ENCODE measurements at regions not wholly inside any gene's neighbourhood (a gene's known extent, or its start where the extent isn't known, plus 50 kb on each side); places are given as distances from the start of the nearest gene placed in this dataset.
"Not testable (repeated sequence)": the region's sequence is repeated elsewhere in the genome, so short reads cannot be mapped to it uniquely, and the experiment has no call there.

- Histone ChIP-seq H3K4me1 (ENCODE audit: control insufficient read depth, insufficient read depth, low read length) (peaks cover 17% of the 10 kb centered on the region), H3K9me3 (ENCODE audit: control insufficient read depth in 2 of 2, low read length in 2 of 2) (no peaks in the 10 kb centered on the region), H3K9ac (ENCODE audit: low read length in 2 of 2) (no peak overlapping the region), H3K27ac (ENCODE audit: low read length) (no peak overlapping the region), H3K4me3 (ENCODE audit: low read length in 2 of 2) (peak overlapping the region in 1 of 2 donors; percentile 8), H3K36me3 (ENCODE audit: control insufficient read depth in 2 of 2, insufficient read depth in 2 of 2, low read length in 2 of 2) (no peaks in the 10 kb centered on the region), H3K27me3 (ENCODE audit: control insufficient read depth in 1 of 2, insufficient read depth in 2 of 2, low read length in 2 of 2) (peaks cover 0 to 2% of the 10 kb centered on the region in 2 donors)
Measured at GRCh38 chr16:14014284-14014625, 56.9 kb upstream of the MRTFB start.

GRCh38 chr16:14015033-14015432 lies 56.1 kb upstream of the MRTFB start:
- peaks cover 17% of the 10 kb centered on the region for H3K4me1 ChIP-seq (ENCODE audit: control insufficient read depth, insufficient read depth, low read length)

GRCh38 chr16:14015461-14015860 lies 55.7 kb upstream of the MRTFB start:
- Histone ChIP-seq H3K9me3 (ENCODE audit: control insufficient read depth in 2 of 2, low read length in 2 of 2) (no peaks in the 10 kb centered on the region), H3K36me3 (ENCODE audit: control insufficient read depth in 2 of 2, insufficient read depth in 2 of 2, low read length in 2 of 2) (no peaks in the 10 kb centered on the region), H3K4me3 (ENCODE audit: low read length in 2 of 2) (peak overlapping the region in 1 of 2 donors; percentile 40), H3K4me1 (ENCODE audit: control insufficient read depth, insufficient read depth, low read length) (peaks cover 17% of the 10 kb centered on the region), H3K27me3 (ENCODE audit: control insufficient read depth in 1 of 2, insufficient read depth in 2 of 2, low read length in 2 of 2) (peaks cover 0 to 2% of the 10 kb centered on the region in 2 donors), H3K9ac (ENCODE audit: low read length in 2 of 2) (no peak overlapping the region), H3K27ac (ENCODE audit: low read length) (no peak overlapping the region)

More at GRCh38 chr16:14015033-14015432, 56.1 kb upstream of the MRTFB start:
- no peaks in the 10 kb centered on the region for H3K36me3 ChIP-seq (ENCODE audit: control insufficient read depth in 2 of 2, insufficient read depth in 2 of 2, low read length in 2 of 2)
- H3K27me3 ChIP-seq (ENCODE audit: control insufficient read depth in 1 of 2, insufficient read depth in 2 of 2, low read length in 2 of 2) = peaks cover 0 to 2% of the 10 kb centered on the region in 2 donors
- no peaks in the 10 kb centered on the region for H3K9me3 ChIP-seq (ENCODE audit: control insufficient read depth in 2 of 2, low read length in 2 of 2)
- H3K27ac ChIP-seq (ENCODE audit: low read length) = no peak overlapping the region
- peak overlapping the region in 1 of 2 donors; percentile 40 for H3K4me3 ChIP-seq (ENCODE audit: low read length in 2 of 2)
- no peak overlapping the region for H3K9ac ChIP-seq (ENCODE audit: low read length in 2 of 2)

- H3K9me3 ChIP-seq (ENCODE audit: control insufficient read depth in 2 of 2, low read length in 2 of 2) = no peaks in the 10 kb centered on the region
- no peak overlapping the region for H3K27ac ChIP-seq (ENCODE audit: low read length)
- peaks cover 17% of the 10 kb centered on the region for H3K4me1 ChIP-seq (ENCODE audit: control insufficient read depth, insufficient read depth, low read length)
- H3K9ac ChIP-seq (ENCODE audit: low read length in 2 of 2) = no peak overlapping the region
- H3K36me3 ChIP-seq (ENCODE audit: control insufficient read depth in 2 of 2, insufficient read depth in 2 of 2, low read length in 2 of 2) = no peaks in the 10 kb centered on the region
- peak overlapping the region in 1 of 2 donors; percentile 40 for H3K4me3 ChIP-seq (ENCODE audit: low read length in 2 of 2)
- H3K27me3 ChIP-seq (ENCODE audit: control insufficient read depth in 1 of 2, insufficient read depth in 2 of 2, low read length in 2 of 2) = peaks cover 0 to 2% of the 10 kb centered on the region in 2 donors
Measured at GRCh38 chr16:14015948-14016347, 55.2 kb upstream of the MRTFB start.

- not testable (repeated sequence) for H3K9ac ChIP-seq (ENCODE audit: low read length in 2 of 2); H3K27me3 ChIP-seq (ENCODE audit: control insufficient read depth in 1 of 2, insufficient read depth in 2 of 2, low read length in 2 of 2); H3K9me3 ChIP-seq (ENCODE audit: control insufficient read depth in 2 of 2, low read length in 2 of 2); H3K4me3 ChIP-seq (ENCODE audit: low read length in 2 of 2); H3K36me3 ChIP-seq (ENCODE audit: control insufficient read depth in 2 of 2, insufficient read depth in 2 of 2, low read length in 2 of 2); H3K27ac ChIP-seq (ENCODE audit: low read length)
- peaks cover 17% of the 10 kb centered on the region for H3K4me1 ChIP-seq (ENCODE audit: control insufficient read depth, insufficient read depth, low read length)
Measured at GRCh38 chr16:14016362-14016761, 54.8 kb upstream of the MRTFB start.

GRCh38 chr16:14017886-14018285 lies 53.2 kb upstream of the MRTFB start:
- H3K4me3 ChIP-seq (ENCODE audit: low read length in 2 of 2) = no peak overlapping the region
- no peak overlapping the region for H3K9ac ChIP-seq (ENCODE audit: low read length in 2 of 2)
- H3K4me1 ChIP-seq (ENCODE audit: control insufficient read depth, insufficient read depth, low read length) = peaks cover 16% of the 10 kb centered on the region
- H3K27me3 ChIP-seq (ENCODE audit: control insufficient read depth in 1 of 2, insufficient read depth in 2 of 2, low read length in 2 of 2) = peaks cover 0 to 2% of the 10 kb centered on the region in 2 donors
- H3K27ac ChIP-seq (ENCODE audit: low read length) = no peak overlapping the region
- H3K9me3 ChIP-seq (ENCODE audit: control insufficient read depth in 2 of 2, low read length in 2 of 2) = no peaks in the 10 kb centered on the region
- no peaks in the 10 kb centered on the region for H3K36me3 ChIP-seq (ENCODE audit: control insufficient read depth in 2 of 2, insufficient read depth in 2 of 2, low read length in 2 of 2)

- Histone ChIP-seq H3K36me3 (ENCODE audit: control insufficient read depth in 2 of 2, insufficient read depth in 2 of 2, low read length in 2 of 2) (no peaks in the 10 kb centered on the region), H3K4me3 (ENCODE audit: low read length in 2 of 2) (no peak overlapping the region), H3K9me3 (ENCODE audit: control insufficient read depth in 2 of 2, low read length in 2 of 2) (no peaks in the 10 kb centered on the region), H3K9ac (ENCODE audit: low read length in 2 of 2) (no peak overlapping the region), H3K4me1 (ENCODE audit: control insufficient read depth, insufficient read depth, low read length) (peaks cover 9% of the 10 kb centered on the region), H3K27me3 (ENCODE audit: control insufficient read depth in 1 of 2, insufficient read depth in 2 of 2, low read length in 2 of 2) (no peaks in the 10 kb centered on the region), H3K27ac (ENCODE audit: low read length) (no peak overlapping the region)
Measured at GRCh38 chr16:14018851-14019250, 52.3 kb upstream of the MRTFB start.

GRCh38 chr16:14020141-14020540 lies 51.0 kb upstream of the MRTFB start:
- Histone ChIP-seq H3K9me3 (ENCODE audit: control insufficient read depth in 2 of 2, low read length in 2 of 2) (no peaks in the 10 kb centered on the region), H3K27ac (ENCODE audit: low read length) (no peak overlapping the region), H3K4me1 (ENCODE audit: control insufficient read depth, insufficient read depth, low read length) (peaks cover 8% of the 10 kb centered on the region), H3K36me3 (ENCODE audit: control insufficient read depth in 2 of 2, insufficient read depth in 2 of 2, low read length in 2 of 2) (no peaks in the 10 kb centered on the region), H3K4me3 (ENCODE audit: low read length in 2 of 2) (no peak overlapping the region), H3K27me3 (ENCODE audit: control insufficient read depth in 1 of 2, insufficient read depth in 2 of 2, low read length in 2 of 2) (no peaks in the 10 kb centered on the region), H3K9ac (ENCODE audit: low read length in 2 of 2) (no peak overlapping the region)
